Stimulated activated CD4-positive, alpha-beta T cell treated with anti-CD3 and anti-CD28 coated beads, Interleukin-1b, Interleukin-23, amount 100 ng/mL, for 1 hour (primary cell): ENCODE measurements at regions not wholly inside any gene's neighbourhood (a gene's known extent, or its start where the extent isn't known, plus 50 kb on each side); places are given as distances from the start of the nearest gene placed in this dataset.

ENCODE experiments used
- DNase-seq, 2 donors: peaks; one replicate each; pipeline ENCODE4 v3.0.0-alpha.2; 2020; ENCODE audit warnings: low read depth in 2 of 2

DNA sequence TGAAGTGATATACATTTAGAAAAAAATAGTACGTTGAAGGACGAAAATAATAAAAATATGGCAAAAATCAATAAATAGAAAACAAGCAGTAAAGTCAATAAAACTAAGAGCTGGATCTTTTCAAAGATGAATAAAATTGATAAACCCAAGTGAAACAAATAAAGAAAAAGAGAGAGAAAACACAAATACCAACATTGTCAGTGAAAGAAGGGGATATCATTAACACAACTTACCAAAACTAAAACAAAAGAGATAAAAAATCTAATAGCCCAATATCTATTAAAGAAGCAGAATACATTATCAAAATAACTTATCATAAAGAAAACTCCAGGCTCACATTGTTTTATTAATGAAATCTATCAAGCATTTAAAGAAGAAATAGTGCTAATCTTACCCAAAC lies 675.1 kb downstream of the UQCRFS1 start:
- DNase-seq = no peak

DNA sequence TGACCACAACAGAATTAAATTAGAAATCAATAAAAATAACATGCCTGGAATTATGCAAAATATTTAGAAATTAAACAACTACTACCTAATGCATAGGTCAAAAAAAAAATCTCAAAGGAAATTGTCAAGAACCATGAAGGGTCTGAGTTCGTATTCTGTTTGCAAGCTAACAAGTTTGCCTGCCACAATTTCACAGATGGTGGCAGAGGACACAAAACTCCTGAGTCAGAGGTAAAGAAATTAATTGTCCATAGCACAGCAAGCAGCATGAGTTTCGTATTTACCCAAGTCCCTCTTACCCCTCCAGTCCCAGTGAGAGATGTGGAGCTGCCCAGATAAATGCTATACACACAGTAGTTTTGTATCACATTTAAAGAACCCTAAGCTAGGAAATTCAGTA lies 675.9 kb downstream of the UQCRFS1 start:
- no peak for DNase-seq

DNA sequence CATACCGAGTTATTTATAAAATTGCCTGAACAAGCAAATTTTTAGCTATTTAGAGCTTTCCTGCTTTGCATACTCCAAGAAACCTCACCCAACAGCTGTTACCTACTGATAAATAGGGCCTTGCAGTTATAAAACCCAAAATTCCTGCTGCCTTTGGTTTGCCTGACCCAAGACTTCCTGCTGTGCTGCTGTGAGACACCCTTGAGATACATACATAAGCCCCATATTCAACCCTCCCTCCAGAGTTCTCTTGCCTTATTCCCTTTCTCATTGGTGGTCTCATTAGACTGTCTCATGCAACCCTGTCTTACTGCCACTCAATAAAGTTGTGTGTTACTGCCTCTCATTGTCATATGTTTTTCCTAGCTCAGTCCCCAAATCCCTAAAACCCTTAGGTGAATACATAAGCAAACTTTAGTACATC lies 677.6 kb downstream of the UQCRFS1 start:
- DNase-seq = no peak

DNA sequence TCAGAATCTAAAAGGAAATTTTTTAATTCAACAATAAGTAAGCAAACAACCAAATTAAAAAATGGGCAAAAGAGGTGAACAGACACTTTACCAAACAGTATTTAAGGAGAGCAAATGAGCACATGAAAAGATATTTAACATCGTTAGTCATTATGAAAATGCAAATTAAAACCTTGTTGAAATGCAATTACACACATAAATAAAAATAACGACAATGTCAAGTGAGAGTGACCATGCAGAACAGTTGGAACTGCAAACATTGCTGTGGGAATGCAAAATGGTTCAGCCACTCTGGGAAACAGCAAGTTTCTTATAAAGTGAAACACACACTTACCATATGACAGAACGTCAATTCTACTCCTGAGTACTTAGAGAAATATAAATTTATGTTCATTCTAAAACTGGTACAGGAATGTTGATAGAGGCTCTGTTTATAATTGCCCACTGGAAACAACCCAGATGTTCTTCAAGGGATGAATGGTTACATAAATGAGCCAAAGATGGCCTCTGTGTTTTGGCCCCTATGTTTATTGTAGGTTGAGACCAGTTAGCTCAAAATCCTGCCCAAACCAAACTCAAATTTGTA lies 678.1 kb downstream of the UQCRFS1 start:
- no peak for DNase-seq

DNA sequence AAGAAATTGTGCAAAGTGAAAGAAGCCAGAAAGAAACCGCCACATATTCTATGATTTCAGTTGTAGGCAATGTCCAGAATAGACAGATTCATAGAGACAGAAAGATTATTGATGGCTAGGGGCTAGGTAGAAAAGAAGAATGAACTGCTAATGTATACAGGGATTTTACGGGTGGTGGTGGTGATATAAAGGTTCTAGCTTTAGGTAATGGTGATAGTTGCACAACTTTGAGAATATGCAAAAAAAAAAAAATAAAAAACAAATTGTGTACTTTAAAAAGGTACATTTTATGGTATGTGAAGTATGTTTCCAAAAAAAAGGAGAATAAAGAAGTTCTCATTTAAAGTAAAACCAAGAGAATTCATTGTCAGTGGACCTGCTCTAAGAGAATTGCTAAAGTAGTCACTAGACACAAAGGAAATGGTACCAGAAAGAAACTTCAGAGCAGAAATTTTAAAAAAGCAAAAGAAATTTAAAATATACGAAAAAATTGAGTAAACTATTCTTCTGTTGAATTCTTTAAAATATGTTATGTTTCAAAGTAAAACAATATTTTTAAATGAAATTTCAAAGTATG lies 680.1 kb downstream of the UQCRFS1 start:
- no peak for DNase-seq

DNA sequence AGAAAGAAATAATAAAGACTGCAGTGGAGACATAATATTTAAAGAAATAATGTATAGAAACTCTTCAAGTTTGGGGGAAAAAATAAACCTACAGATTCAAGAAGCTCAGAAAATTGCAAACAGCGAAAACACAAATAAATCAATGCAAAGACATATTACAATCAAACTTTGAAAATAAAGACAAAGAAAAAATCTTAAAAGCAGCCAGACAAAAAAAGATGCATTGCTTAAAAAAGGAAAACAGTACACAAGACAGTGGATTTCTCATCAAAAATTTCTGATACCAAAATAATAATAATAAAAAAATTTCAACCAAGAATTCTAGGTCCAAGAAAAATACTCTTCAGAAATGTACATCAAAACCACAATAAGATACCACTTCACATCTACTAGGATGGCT lies 681.0 kb downstream of the UQCRFS1 start:
- no peak for DNase-seq

DNA sequence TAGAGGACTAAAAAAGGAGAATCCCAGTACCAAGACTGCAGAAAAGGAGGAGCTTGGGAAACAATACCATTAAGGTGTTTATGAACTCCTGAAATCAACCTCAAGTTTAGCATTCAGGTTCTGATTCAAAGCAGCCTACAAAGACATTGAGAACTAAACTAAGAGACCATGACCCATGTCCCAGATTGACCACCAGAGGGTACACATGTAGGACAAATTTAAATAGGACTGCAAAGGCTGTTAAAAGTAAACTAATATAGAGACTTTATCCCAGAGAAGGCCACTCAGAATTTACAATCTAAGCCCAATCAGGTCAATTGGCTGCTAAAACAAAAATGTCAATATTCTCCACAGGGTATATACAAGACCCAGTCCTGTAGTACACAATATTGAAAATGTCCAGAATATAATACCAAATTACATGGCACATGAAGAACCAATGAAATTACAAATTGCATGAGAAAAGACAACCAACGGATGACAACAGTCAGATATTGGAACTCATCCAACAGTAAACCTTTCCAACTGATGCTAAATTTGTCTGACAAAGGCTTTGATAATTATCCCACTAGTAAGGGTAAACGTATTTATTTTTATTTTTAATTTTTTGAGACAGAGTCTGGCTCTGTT lies 682.4 kb downstream of the UQCRFS1 start:
- DNase-seq = no peak

DNA sequence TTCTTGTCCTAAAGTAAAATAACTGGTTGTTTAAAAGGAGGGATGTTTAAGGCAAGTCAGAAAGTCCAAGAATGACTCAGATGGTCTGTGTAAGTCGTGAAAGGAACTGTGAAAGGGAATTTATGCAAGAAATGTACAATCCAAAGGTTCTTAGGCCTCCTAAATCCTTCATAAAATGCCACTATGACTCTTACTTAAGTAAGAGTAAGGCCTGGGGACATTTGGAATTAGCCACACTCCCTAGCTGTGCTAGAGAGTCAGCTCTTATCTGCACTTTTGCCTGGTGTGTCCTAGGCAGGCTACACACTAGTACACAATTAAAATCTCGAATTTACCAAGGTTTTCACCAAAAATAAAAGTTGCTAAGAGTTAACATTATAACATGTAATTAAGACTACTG lies 686.9 kb downstream of the UQCRFS1 start:
- no peak for DNase-seq

DNA sequence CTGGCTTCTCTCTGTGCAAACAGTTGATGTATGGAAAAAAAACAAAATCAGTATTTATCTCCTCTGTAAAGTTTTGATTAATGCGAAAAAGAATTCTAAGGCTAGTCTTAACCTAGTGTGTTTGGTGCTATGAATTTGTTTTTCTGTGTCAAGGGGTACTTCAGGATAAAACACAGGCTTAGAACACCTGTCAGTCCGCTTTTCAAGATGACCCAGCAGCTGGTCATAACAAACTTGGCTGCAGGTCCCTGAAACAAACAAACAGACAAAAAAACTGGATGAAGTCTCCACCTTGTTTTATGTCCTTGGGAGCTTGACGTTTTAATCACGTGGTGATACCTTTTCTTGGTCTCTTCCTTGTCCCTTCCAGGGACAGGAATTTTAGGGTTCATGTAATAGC lies 689.3 kb downstream of the UQCRFS1 start:
- DNase-seq = no peak

DNA sequence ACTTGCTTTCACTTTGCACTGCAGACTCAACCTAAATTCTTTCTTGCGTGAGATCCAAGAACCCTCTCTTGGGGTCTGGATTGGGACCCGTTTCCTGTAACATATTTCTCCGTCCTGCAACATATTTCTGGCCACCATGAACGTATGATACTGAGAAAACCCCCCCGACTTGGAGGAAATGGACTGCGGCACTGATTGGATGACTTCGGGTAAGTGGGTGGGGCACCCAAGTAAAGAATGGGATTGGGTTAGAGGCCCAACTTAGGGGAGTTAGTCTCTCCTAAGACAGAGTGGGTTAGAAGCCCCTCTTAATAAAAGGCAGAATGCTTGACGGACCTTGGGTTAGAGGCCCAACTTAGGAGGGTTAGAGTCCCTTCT lies 690.4 kb downstream of the UQCRFS1 start:
- DNase-seq = no peak

DNA sequence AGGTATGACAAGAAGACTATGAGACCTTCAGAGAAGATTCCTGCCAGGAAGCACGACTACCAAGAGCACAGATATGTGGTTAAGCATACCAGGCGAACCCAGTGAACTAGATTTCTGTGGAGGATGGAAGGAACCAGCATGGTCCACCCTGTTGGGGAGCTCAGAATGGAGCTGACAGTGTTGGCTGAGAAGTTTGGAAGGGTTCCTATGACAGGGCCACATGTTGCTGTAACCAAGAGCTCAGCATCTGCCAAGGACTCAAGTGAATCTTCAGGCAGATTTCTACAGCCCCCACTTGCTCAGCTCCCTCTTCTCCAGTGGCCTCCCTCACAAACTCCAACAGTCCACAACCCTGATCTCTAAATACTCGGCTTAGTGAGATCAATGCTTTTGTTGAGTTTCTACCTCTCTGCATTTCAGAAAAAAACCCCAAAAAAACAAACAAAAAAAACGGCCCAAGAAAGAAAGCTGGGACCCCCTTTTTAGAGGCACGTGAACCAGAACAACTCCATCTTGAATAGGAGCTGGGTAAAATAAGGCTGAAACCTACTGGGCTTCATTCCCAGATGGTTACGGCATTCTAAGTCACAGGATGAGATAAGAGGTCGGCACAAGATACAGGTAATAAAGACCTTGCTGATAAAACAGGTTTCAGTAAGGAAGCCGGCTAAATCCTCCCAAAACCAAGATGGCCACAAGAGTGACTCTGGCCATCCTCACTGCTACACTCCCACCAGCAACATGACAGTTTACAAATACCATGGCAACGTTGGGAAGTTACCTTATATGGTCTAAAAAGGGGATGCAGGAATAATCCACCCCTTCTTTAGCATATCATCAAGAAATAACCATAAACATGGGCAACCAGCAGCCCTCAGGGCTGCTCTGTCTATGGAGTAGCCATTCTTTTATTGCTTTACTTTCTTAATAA lies 691.1 kb downstream of the UQCRFS1 start:
- no peak for DNase-seq

DNA sequence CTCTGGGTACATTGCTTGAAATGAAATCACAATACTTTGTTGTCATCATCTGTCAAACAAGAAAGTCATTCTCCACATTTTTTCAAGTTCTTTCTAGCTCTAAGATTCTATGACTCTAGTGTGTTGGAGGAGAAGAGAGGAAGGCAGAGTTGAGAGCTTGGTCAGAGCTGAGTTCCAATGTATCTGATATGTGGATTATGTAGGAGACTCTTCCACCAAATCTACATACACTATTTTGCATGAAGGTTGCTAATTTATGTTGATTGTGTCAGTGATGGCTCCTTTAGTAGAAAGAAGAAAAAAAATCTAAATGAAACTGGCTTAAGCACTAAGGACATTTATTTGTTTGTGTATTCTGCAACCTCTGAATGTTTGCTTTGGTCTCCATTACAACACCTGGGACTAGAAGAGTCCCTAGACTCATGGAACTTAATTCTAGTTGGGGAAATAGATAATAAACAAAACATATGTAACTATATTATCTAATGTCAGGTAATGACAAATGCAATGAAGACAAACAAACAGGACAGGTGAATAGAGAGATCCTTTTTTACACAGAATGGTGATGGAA lies 691.9 kb downstream of the UQCRFS1 start:
- no peak for DNase-seq

DNA sequence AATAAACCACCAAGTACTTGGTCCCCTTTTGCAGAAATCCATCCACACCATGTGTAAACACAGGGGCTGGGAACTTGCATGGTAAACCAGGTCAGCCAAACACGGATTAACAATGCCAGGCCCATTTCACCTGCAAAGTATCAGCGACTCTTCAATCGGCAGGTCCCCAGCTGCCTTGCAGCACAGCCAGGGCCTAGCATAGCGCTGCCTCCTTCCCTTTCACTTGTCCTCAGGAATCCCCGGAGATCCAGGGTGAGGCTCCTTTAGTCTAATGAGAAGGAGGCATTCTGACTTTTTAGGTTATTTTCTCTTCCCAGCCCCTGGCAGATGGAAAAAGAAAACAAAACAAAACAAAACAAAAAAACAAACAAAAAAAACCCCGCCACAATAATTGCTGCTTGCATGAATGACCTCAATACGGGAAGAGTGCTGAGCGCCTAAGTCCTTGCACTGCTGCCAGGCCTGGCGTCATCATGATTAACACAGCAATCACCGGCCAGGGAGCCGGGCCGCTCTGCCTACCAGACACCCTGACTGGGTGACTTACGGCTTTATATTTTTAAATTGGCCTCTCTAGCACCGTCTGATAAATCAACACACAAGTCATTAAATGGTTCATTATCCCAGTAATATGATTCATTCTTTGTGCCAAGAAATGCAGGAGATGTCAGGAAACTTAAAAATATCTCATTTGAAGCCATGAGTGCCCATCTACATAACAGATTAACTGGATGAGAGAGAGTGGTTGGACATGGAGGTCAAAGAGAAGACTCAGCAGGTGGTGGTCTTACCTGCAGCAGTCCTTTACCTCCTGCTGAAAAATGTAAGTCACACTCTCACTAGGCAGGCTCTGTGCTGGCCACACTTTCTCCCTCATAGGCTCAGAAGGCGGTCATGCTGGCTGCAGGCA lies 692.7 kb downstream of the UQCRFS1 start:
- DNase-seq = no peak

DNA sequence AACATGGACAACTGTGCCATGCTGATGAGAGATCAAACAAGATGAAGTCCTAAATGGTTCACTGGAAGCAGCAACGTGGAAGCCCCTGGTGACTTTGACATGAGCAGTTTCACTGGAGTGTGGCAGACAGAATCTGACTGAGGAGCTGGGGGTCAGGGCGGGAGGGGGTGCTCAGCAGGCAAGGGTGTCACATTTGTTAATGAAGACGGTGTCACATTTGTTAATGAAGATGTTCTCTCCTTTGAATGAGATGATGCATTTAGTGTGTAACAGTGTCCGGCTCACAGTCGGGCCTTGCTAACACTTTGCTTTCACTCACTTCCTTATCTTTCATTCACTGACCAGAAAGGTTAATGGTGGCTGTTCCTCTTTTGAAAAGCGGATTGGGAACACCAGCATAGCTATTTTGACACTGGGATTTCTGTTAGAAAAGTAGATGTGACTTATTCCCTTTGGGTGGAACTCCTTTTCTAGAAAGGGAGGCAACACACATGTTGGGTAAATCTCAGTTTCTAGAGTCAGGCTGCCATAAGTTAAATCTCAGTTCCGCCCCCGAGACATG lies 693.7 kb downstream of the UQCRFS1 start:
- DNase-seq = no peak

DNA sequence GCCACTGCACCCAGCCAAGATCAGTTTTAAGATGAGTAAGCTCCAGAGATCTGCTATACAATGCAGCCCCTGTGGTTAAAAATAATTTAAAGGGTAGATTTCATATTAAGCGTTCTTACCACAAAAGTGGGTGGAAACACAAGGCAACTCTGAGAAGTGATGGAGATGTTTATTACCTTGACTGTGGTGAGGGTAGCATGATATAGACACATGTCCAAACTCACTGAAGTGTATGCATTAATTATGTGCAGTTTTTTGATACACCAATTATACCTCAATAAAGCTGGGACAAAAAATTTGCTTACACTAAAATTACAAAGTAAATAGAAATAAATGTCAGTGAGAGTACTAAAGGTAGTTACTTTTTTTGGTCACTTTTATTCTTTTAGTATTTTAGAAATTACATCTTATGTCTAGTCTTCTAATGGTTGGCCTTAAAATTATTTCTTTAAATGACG lies 696.5 kb downstream of the UQCRFS1 start:
- no peak for DNase-seq

DNA sequence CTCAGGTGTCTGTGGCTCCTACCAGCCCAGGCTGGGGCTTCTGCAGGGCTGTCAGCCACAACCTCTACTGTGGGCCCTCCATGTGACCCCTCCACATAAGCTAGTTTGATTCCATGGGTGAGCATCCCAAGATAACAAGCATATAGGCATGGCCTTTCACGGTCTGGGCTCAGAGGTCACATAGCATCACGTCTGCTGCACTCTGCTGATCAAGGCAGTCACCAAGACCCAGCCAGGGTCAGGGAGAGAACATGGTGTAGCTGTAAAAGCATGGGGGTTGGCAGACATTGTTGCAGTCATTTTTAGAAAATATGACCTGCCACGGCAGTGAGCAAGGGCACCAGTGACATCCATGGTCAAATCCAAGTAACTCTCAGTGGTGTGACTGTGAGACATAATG lies 698.8 kb downstream of the UQCRFS1 start:
- DNase-seq = no peak

DNA sequence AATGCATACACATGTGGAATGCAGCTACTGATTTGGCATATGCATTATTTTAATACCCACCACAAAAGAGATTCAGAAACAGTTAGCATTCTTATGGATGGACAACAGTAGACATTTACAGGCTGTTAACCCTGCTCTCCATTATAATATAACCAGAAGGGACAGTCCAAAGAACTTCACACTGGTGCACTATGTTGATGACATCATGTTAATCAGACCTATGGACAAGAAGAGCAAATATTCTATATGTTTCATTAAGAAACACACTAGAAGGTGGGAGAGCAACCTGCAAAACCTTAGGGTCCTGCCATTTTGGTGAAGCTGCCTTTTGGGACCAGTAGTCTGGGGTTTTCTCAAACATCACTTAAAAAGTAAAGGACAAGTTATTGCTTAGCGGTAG lies 701.3 kb downstream of the UQCRFS1 start:
- DNase-seq = no peak

DNA sequence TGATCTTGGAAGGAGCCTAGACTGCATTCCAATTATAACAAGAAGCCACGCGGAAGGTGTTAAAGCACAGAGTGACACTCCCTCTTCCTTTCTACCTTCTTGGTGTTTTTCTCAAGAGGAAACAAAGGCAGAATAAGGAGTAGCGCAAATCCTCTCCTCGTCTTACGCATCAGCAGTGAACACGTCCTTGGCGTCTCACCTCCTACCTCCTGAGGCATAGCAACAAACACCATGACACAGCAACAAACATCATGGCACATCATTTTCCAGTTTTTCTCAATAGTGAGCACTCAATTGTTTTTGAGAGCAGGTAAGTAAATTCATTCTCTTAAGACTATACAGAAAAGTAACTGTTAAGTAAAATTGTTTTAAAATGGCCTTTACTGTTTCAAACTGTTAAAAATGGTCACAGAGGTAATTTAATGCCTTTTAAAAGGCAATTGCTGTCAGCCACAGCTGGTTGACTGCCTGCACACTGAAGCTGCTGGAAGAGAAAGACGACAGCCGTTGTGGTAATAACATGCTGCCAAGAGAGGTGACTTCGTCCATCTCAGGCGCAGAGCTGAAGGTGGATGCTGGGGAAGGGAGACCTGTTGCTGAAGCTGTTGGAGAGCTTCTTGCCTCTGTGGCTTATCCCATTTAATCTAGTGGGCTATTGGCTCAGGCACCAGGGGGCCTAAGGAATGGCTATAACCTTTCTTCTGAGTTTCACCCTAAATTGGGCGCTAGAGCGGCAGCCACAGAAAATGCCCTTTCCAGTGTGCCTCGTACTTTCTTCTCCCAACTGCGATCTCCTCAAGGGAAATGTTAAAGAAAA lies 703.7 kb downstream of the UQCRFS1 start:
- DNase-seq = no peak

DNA sequence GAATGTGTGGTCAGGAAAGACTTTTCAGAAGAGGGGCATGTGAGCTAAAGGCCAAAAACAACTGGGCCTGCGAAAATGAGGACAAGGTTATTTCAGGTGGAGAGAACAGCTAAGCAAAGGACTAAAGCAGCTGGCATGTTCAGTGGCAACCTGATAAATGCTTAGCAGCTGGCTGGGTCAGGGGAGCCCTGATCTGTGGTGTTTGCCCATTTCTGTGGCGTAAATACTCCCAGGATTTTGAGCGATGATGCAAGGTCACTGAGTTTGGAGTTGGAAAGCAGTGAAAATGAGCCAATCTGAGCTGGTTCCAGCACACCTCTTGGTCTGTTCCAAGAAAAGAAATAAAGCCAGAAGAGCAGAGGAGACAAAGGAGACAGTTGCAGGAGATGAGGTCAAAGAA lies 704.3 kb downstream of the UQCRFS1 start:
- no peak for DNase-seq

DNA sequence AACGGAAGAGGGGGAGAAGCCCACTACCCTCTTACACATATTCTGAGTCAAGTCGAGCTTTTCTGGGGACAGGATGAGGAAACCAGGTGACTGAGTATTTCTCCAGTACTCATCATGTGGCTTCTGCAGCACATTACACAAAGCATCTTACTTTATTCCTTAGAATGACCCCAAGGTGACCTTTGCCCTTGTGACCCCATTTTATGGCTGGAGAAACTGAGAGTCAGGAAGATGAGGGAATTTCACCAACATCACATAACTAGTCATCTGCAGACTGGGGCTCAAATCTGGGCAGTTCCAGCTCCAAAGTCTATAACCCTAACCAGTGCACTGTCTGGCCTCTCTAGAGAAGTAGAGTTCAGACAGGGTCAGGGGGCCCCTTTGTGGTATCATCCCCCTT lies 707.0 kb downstream of the UQCRFS1 start:
- DNase-seq = no peak
